ENCODE measurements at regions not wholly inside any gene's neighbourhood (a gene's known extent, or its start where the extent isn't known, plus 50 kb on each side); places are given as distances from the start of the nearest gene placed in this dataset.

- TF ChIP-seq CTCF (IDR thresholded peaks at IDR 0.05; ENCODE audit: low read depth, low read length, missing control alignments), result no peak
- in situ Hi-C loops (cut with HindIII; ENCODE audit: low sequenced_read_pairs), result no loop called here
- no peak for DNase-seq (ENCODE audit: low read depth)
- no peak overlapping the region for H3K4me3 ChIP-seq (ENCODE audit: low read depth, low read length)
Measured at GRCh38 chr12:46553911-46554310, 181.3 kb upstream of the SLC38A2 start.

GRCh38 chr12:46553266-46553665 is 180.7 kb upstream of the SLC38A2 start:
- no peak for TF ChIP-seq CTCF (IDR thresholded peaks at IDR 0.05; ENCODE audit: low read depth, low read length, missing control alignments)
- in situ Hi-C loops (cut with HindIII; ENCODE audit: low sequenced_read_pairs), result no loop called here
- DNase-seq (ENCODE audit: low read depth), result no peak
- H3K4me3 ChIP-seq (ENCODE audit: low read depth, low read length), result no peak overlapping the region

- in situ Hi-C loops (cut with HindIII; ENCODE audit: low sequenced_read_pairs), result no loop called here
- no peak overlapping the region for H3K4me3 ChIP-seq (ENCODE audit: low read depth, low read length)
- no peak for TF ChIP-seq CTCF (IDR thresholded peaks at IDR 0.05; ENCODE audit: low read depth, low read length, missing control alignments)
- no peak for DNase-seq (ENCODE audit: low read depth)
Measured at GRCh38 chr12:46550266-46550879, 177.8 kb upstream of the SLC38A2 start.

GRCh38 chr12:46549527-46550265 is 177.1 kb upstream of the SLC38A2 start:
- TF ChIP-seq CTCF (IDR thresholded peaks at IDR 0.05; ENCODE audit: low read depth, low read length, missing control alignments), result no peak
- no peak for DNase-seq (ENCODE audit: low read depth)
- no peak overlapping the region for H3K4me3 ChIP-seq (ENCODE audit: low read depth, low read length)
- in situ Hi-C loops (cut with HindIII; ENCODE audit: low sequenced_read_pairs), result no loop called here

- in situ Hi-C loops (cut with HindIII; ENCODE audit: low sequenced_read_pairs), result no loop called here
- TF ChIP-seq CTCF (IDR thresholded peaks at IDR 0.05; ENCODE audit: low read depth, low read length, missing control alignments), result no peak
- no peak overlapping the region for H3K4me3 ChIP-seq (ENCODE audit: low read depth, low read length)
- no peak for DNase-seq (ENCODE audit: low read depth)
Measured at GRCh38 chr12:46548605-46549071, 176.1 kb upstream of the SLC38A2 start.

GRCh38 chr12:46547421-46548354 is 175.1 kb upstream of the SLC38A2 start:
- DNase-seq (ENCODE audit: low read depth), result no peak
- no peak overlapping the region for H3K4me3 ChIP-seq (ENCODE audit: low read depth, low read length)
- in situ Hi-C loops (cut with HindIII; ENCODE audit: low sequenced_read_pairs), result no loop called here
- no peak for TF ChIP-seq CTCF (IDR thresholded peaks at IDR 0.05; ENCODE audit: low read depth, low read length, missing control alignments)

Measured in astrocyte of the cerebellum (primary cell).